HepG2 (cell line): ENCODE measurements at regions not wholly inside any gene's neighbourhood (a gene's known extent, or its start where the extent isn't known, plus 50 kb on each side); places are given as distances from the start of the nearest gene placed in this dataset.
A peak's percentile ranks its signal among the peaks of the same experiment; 100 is the strongest.

Experiments
- CAMTA2 ChIP-seq: sonication (generic); formaldehyde crosslinking; IDR thresholded peaks from 2 replicates; pipeline ENCODE4 v1.4.0; 2020; ENCODE audit warnings: mild to moderate bottlenecking, missing genetic modification reagents, borderline replicate concordance
- CREB3 ChIP-seq: sonication (generic); formaldehyde crosslinking; IDR thresholded peaks from 2 replicates; pipeline ENCODE4 v1.5.0; 2020; ENCODE audit warnings: missing genetic modification reagents
- CTCF ChIP-seq: sonication (generic); formaldehyde crosslinking; IDR thresholded peaks from 2 replicates; pipeline ENCODE4 v1.5.0; 2020; ENCODE audit warnings: mild to moderate bottlenecking, missing genetic modification reagents, moderate library complexity
- DPF2 ChIP-seq: sonication (generic); formaldehyde crosslinking; IDR thresholded peaks from 2 replicates; pipeline ENCODE4 v1.4.0; 2020; ENCODE audit warnings: mild to moderate bottlenecking, low read depth, missing genetic modification reagents, borderline replicate concordance
- FOXA1 ChIP-seq, 2 experiments: fragments of 450-650 bp in 1 of 2; sonication (generic) in 1 of 2; formaldehyde crosslinking in 1 of 2; IDR thresholded peaks; 2 replicates each; pipeline versions ENCODE4 v1.4.0 to v1.6.1; 2016 to 2020; ENCODE audit warnings: missing genetic modification reagents in 1 of 2
- KAT2B ChIP-seq: fragments of 150-350 bp; IDR thresholded peaks from 2 replicates; pipeline ENCODE4 v1.6.1; 2014; ENCODE audit warnings: low read depth, low read length, borderline replicate concordance
- KLF11 ChIP-seq: IDR thresholded peaks from 2 replicates; pipeline ENCODE4 v1.6.1; 2016; ENCODE audit warnings: missing compliant biosample characterization
- NCOA2 ChIP-seq: sonication (generic); formaldehyde crosslinking; IDR thresholded peaks from 2 replicates; pipeline ENCODE4 v1.8.0; 2022; ENCODE audit warnings: inconsistent platforms
- NCOA5 ChIP-seq: sonication (generic); formaldehyde crosslinking; IDR thresholded peaks from 2 replicates; pipeline ENCODE4 v1.4.0; 2020; ENCODE audit warnings: missing genetic modification reagents
- NFE2L1 ChIP-seq: sonication (generic); formaldehyde crosslinking; IDR thresholded peaks from 2 replicates; pipeline ENCODE4 v1.4.0; 2020; ENCODE audit warnings: missing genetic modification reagents, mild to moderate bottlenecking, borderline replicate concordance
- RXRB ChIP-seq: IDR thresholded peaks from 2 replicates; pipeline ENCODE4 v1.6.1; 2016; ENCODE audit warnings: borderline replicate concordance, missing genetic modification reagents, missing compliant biosample characterization
- SP1 ChIP-seq, 2 experiments: fragments of 450-650 bp in 1 of 2; sonication (generic) in 1 of 2; formaldehyde crosslinking in 1 of 2; IDR thresholded peaks; 2 replicates each; pipeline versions ENCODE4 v1.4.0 to v1.6.1; 2016 to 2020; ENCODE audit warnings: missing genetic modification reagents in 1 of 2
- ZBTB4 ChIP-seq: sonication (generic); formaldehyde crosslinking; IDR thresholded peaks from 2 replicates; pipeline ENCODE4 v1.4.0; 2020; ENCODE audit warnings: missing genetic modification reagents, mild to moderate bottlenecking, borderline replicate concordance
- ZEB1 ChIP-seq: IDR thresholded peaks from 2 replicates; pipeline ENCODE4 v1.6.1; 2012; ENCODE audit warnings: mild to moderate bottlenecking, low read depth, inconsistent platforms; ENCODE audit not compliant: insufficient replicate concordance
- ZNF282 ChIP-seq: fragments of 450-650 bp; IDR thresholded peaks from 2 replicates; pipeline ENCODE4 v1.6.1; 2018; ENCODE audit not compliant: partially characterized antibody
- ZNF317 ChIP-seq: sonication (generic); formaldehyde crosslinking; IDR thresholded peaks from 2 replicates; pipeline ENCODE4 v1.5.0; 2020; ENCODE audit warnings: mild to moderate bottlenecking, missing genetic modification reagents
- ZNF724P ChIP-seq: sonication (generic); formaldehyde crosslinking; IDR thresholded peaks from 2 replicates; pipeline ENCODE4 v1.8.0; 2022; ENCODE audit warnings: missing genetic modification reagents, borderline replicate concordance

GRCh38 chr14:50003213-50004021 lies 110.5 kb downstream of the ARF6 start (continued):
- TF ChIP-seq KLF11 (CRISPR knock-in tag) (0 out of 2 replicates have a peak, but pooled peaks have one; percentile 46), KAT2B (no peak), ZBTB4 (CRISPR knock-in tag) (no peak), RXRB (CRISPR knock-in tag) (no peak; the same call in 1 of the 2 replicates), CREB3 (CRISPR knock-in tag) (0 out of 2 replicates have a peak, but pooled peaks have one; percentile 59), CAMTA2 (0 out of 2 replicates have a peak, but pooled peaks have one; percentile 63), DPF2 (CRISPR knock-in tag) (no peak), CTCF (CRISPR knock-in tag) (peak; percentile 46; the same call in 1 of the 2 replicates), ZNF317 (CRISPR knock-in tag) (no peak), NCOA2 (CRISPR knock-in tag) (peak; percentile 63; the same call in 1 of the 2 replicates), NFE2L1 (CRISPR knock-in tag) (no peak), FOXA1 (IDR thresholded peaks at IDR 0.05) (no peak), FOXA1 (CRISPR knock-in tag; IDR thresholded peaks at IDR 0.05) (no peak; the same call in 1 of the 2 replicates), ZNF724P (CRISPR knock-in tag) (no peak), SP1 (IDR thresholded peaks at IDR 0.05) (no peak), SP1 (CRISPR knock-in tag; IDR thresholded peaks at IDR 0.05) (peak; percentile 25; the same call in 1 of the 2 replicates), ZEB1 (no peak), ZNF282 (no peak), NCOA5 (CRISPR knock-in tag) (no peak)
